ENCODE measurements at regions not wholly inside any gene's neighbourhood (a gene's known extent, or its start where the extent isn't known, plus 50 kb on each side); places are given as distances from the start of the nearest gene placed in this dataset.
"Not testable (repeated sequence)": the region's sequence is repeated elsewhere in the genome, so short reads cannot be mapped to it uniquely, and the experiment has no call there.

- TF ChIP-seq CTCF (conservative IDR thresholded peaks at IDR 0.05; ENCODE audit: low read depth, low read length); POLR2A (IDR thresholded peaks at IDR 0.05; ENCODE audit: low read depth, low read length): not testable (repeated sequence)
These were observed 321.4 kb upstream of the SGCG start for GRCh38 chr13:22859411-22859810.
